Astrocyte of the spinal cord (primary cell): ENCODE measurements at regions not wholly inside any gene's neighbourhood (a gene's known extent, or its start where the extent isn't known, plus 50 kb on each side); places are given as distances from the start of the nearest gene placed in this dataset.
"Not testable (repeated sequence)": the region's sequence is repeated elsewhere in the genome, so short reads cannot be mapped to it uniquely, and the experiment has no call there.

Experiments
- DNase-seq: peaks from one replicate; pipeline ENCODE4 v3.0.0; 2011; ENCODE audit warnings: low read depth, low spot score
- H3K4me3 ChIP-seq: 2 replicates; pipeline ENCODE4 v1.5.1; 2011; ENCODE audit warnings: low read depth, mild to moderate bottlenecking, low read length, moderate library complexity
- in situ Hi-C: cut with HindIII; loops from 2 replicates; pipeline ENCODE4 v1.10.0; 2017; ENCODE audit warnings: low sequenced_read_pairs
- TF ChIP-seq, protein P1 (sequence below): IDR thresholded peaks from 2 replicates; pipeline ENCODE4 v1.5.1; 2012; ENCODE audit warnings: low read depth, mild to moderate bottlenecking, low read length, inconsistent platforms

DNA sequence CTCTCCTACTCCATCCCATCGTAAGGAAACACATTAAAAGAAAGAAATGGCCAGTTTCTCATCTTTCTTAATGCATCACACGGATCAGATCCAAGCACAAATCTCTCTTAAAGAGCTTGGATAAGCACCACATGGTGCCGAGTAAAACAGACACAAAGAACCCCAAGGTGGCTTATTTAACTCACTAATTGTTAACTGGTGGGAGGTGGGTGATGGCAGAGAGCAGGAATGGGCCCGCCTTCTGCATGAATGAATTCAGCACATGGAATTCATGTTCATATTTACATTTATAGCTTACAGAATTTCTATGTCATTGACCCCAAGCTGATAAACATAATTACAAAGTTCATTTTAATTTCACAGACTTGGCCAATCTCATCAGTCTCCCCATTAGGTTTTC lies 89.9 kb downstream of the MZT1 start:
- DNase-seq: no peak
- TF ChIP-seq, protein P1, sequence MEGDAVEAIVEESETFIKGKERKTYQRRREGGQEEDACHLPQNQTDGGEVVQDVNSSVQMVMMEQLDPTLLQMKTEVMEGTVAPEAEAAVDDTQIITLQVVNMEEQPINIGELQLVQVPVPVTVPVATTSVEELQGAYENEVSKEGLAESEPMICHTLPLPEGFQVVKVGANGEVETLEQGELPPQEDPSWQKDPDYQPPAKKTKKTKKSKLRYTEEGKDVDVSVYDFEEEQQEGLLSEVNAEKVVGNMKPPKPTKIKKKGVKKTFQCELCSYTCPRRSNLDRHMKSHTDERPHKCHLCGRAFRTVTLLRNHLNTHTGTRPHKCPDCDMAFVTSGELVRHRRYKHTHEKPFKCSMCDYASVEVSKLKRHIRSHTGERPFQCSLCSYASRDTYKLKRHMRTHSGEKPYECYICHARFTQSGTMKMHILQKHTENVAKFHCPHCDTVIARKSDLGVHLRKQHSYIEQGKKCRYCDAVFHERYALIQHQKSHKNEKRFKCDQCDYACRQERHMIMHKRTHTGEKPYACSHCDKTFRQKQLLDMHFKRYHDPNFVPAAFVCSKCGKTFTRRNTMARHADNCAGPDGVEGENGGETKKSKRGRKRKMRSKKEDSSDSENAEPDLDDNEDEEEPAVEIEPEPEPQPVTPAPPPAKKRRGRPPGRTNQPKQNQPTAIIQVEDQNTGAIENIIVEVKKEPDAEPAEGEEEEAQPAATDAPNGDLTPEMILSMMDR: no peak
- in situ Hi-C loops: no loop called here
- no peak overlapping the region for H3K4me3 ChIP-seq

DNA sequence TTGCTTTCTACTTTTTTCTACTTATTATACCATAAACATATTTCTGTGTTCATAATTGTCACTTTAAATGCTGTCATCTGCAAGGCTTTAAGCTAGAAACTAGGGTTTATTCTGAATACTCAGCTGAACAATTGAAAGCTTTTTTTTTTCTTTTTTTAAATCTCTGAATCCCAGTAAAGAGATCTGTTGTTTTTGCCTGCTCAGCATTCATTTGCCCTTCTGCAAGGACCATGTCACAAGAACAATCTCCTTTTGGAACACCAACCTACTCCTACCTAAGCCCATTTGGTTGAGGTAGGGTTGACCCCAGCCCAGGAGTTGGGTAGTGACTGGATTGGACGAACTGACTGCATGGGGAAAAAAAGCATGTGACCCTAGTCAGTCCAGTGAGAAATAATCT lies 92.6 kb downstream of the MZT1 start:
- in situ Hi-C loops: no loop called here
- no peak for DNase-seq
- TF ChIP-seq, protein P1: no peak
- no peak overlapping the region for H3K4me3 ChIP-seq

DNA sequence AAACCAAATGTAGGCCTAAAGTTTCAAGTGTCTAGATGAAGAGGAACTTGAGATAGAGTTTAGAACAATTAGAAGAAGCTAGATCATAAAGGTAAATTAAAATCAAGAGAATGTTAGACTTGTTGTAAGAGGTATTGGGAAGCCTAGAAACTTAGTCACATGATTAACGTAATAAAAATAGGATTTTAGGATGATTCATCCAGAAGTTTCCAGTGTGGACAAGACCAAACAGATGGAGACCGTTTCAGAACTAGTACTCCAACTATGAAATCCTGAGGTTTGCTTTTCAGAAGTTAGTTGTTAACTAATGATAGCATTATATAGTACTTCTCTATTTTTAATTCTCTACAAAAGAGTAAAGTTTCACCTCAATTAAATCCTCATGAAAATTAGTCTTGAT lies 104.9 kb downstream of the MZT1 start:
- TF ChIP-seq, protein P1: no peak
- H3K4me3 ChIP-seq: no peak overlapping the region
- in situ Hi-C loops: no loop called here
- DNase-seq: no peak

DNA sequence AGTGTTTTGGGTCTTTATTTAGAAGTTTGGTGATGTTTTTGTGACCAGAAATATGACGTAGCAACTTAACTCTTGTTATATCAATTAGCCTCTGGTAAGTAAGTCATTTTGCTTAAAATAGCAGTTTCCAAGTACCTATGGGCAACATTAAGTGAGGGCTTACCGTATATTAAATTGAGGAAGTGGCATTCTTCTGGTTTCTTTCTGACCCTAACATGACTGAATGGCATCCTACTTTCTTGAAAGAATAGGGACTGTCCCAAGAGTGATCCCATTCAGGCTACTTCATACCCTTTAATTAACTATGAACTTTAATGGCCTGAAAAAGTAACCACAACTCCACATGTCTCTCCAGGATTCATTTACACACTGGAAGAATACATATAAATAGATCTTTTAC lies 106.6 kb downstream of the MZT1 start:
- no peak for DNase-seq
- no peak overlapping the region for H3K4me3 ChIP-seq
- in situ Hi-C loops: no loop called here
- TF ChIP-seq, protein P1: no peak

DNA sequence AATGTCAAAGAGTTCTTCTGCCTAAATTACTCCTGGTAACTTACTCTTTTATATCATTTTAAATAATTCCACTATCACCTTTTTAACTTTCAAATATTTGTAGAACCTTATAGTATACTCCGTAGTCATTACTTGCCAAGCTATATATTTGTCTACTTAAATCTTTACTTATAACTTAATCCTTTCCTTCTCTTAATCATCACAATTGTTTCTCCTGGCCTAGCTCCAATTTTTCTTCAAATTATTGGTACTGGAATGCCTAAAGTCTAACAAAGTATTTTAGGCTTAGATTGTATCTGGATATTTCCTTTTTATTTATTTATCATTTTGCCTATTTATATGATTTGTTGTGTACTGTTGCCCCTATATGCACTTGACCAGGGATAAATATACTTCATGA lies 109.5 kb downstream of the MZT1 start:
- in situ Hi-C loops: no loop called here
- no peak overlapping the region for H3K4me3 ChIP-seq
- DNase-seq: no peak
- TF ChIP-seq, protein P1: no peak

DNA sequence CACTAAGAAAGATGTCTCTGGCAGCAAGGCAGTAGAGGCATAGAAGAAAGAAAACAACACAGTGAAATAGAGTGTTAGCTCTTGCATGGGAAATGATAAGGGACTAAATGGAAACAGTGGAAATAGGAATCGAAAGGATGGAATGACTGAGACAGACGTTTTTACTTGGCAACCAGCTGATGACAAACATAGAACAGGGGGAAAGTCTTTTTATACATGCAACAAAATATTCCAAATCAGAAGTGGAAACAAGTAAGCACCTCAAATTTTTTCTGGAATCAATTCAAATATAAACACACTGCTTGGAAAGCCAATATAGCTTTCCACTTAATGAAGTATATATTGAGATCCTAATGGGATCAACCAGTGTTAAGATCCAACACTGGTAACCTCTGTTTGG lies 110.2 kb downstream of the MZT1 start:
- in situ Hi-C loops: no loop called here
- no peak for DNase-seq
- TF ChIP-seq, protein P1: no peak
- H3K4me3 ChIP-seq: no peak overlapping the region

DNA sequence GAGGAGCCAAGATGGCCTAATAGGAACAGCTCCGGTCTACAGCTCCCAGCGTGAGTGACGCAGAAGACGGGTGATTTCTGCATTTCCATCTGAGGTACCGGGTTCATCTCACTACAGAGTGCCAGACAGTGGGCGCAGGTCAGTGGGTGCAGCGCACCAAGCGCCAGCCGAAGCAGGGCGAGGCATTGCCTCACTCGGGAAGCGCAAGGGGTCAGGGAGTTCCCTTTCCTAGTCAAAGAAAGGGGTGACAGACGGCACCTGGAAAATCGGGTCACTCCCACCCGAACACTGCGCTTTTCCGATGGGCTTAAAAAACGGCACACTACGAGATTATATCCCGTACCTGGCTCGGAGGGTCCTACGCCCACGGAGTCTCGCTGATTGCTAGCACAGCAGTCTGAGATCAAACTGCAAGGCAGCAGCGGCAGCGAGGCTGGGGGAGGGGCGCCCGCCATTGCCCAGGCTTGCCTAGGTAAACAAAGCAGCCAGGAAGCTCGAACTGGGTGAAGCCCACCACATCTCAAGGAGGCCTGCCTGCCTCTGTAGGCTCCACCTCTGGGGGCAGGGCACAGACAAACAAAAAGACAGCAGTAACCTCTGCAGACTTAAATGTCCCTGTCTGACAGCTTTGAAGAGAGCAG lies 117.1 kb downstream of the MZT1 start:
- in situ Hi-C loops, H3K4me3 ChIP-seq: not testable (repeated sequence)

More for the DNA sequence above, 117.1 kb downstream of the MZT1 start:
- not testable (repeated sequence) for DNase-seq
